Loucy (cell line): ENCODE measurements at regions not wholly inside any gene's neighbourhood (a gene's known extent, or its start where the extent isn't known, plus 50 kb on each side); places are given as distances from the start of the nearest gene placed in this dataset.

Source experiments
- EZH2phosphoT487 ChIP-seq: fragments of 200-600 bp; IDR thresholded peaks from 2 replicates; pipeline ENCODE4 v1.6.1; 2018; ENCODE audit warnings: antibody characterized with exemption, mild to moderate bottlenecking, moderate library complexity, borderline replicate concordance
- TF ChIP-seq, protein P1 (sequence below): fragments of 200-600 bp; sonication (generic); conservative IDR thresholded peaks from 2 replicates; pipeline ENCODE4 v1.5.1; 2014; ENCODE audit warnings: mild to moderate bottlenecking, antibody characterized with exemption, low read length

DNA sequence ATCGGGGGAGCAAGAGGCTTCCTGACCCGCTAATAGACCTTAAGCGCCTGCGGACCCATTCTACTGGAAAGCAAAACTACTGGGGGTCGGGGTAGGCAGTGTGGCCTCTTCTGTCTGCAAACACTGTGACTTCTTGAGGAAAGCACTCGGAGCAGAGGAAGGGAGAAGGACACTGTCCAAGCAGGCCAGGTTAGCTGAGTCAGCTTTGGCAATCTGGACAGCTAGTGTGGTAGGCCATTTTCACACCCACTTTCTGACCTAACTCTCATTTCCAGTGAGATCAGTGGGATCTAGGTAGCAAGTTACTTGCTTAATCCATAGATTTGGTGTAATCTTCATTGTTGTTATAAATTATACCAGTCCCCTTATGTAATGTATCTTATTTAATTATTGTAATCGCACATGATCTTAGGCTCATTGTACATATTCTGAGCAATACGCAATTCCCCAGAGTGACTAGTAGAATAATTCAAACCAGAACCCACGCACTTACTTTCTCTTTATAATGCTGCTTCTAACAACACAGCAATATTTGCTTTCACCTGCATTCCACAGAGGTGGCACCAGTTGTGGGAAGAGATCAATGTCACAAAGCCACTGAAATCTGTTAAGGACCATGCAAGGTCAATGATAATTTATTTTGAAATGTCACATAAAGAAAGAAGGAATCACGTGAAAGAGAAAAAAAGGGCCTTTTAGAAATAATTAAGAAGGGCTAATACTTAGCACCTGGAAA lies 82.9 kb downstream of the NREP start:
- TF ChIP-seq, protein P1, sequence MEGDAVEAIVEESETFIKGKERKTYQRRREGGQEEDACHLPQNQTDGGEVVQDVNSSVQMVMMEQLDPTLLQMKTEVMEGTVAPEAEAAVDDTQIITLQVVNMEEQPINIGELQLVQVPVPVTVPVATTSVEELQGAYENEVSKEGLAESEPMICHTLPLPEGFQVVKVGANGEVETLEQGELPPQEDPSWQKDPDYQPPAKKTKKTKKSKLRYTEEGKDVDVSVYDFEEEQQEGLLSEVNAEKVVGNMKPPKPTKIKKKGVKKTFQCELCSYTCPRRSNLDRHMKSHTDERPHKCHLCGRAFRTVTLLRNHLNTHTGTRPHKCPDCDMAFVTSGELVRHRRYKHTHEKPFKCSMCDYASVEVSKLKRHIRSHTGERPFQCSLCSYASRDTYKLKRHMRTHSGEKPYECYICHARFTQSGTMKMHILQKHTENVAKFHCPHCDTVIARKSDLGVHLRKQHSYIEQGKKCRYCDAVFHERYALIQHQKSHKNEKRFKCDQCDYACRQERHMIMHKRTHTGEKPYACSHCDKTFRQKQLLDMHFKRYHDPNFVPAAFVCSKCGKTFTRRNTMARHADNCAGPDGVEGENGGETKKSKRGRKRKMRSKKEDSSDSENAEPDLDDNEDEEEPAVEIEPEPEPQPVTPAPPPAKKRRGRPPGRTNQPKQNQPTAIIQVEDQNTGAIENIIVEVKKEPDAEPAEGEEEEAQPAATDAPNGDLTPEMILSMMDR = no peak
- TF ChIP-seq EZH2phosphoT487 = no peak
